GM21723 (cell line): ENCODE measurements at regions not wholly inside any gene's neighbourhood (a gene's known extent, or its start where the extent isn't known, plus 50 kb on each side); places are given as distances from the start of the nearest gene placed in this dataset.

Source experiments
- ATAC-seq: cut with Tn5 transposase; IDR thresholded peaks from one replicate; pipeline ENCODE4 v1.9.1; 2021; ENCODE audit warnings: mild to moderate bottlenecking, moderate library complexity; ENCODE audit not compliant: unreplicated experiment

- ATAC-seq, result no peak
Observed at GRCh38 chr7:21198921-21199320, 229.0 kb upstream of the SP4 start.

- ATAC-seq, result no peak
Observed at GRCh38 chr7:21200503-21200902, 227.4 kb upstream of the SP4 start.

GRCh38 chr7:21214657-21215056 is 213.2 kb upstream of the SP4 start:
- no peak for ATAC-seq

- ATAC-seq, result no peak
Observed at GRCh38 chr7:21215307-21215706, 212.6 kb upstream of the SP4 start.

GRCh38 chr7:21217365-21217764 is 210.5 kb upstream of the SP4 start:
- no peak for ATAC-seq

- no peak for ATAC-seq
Observed at GRCh38 chr7:21218155-21218554, 209.7 kb upstream of the SP4 start.

- no peak for ATAC-seq
Observed at GRCh38 chr7:21221130-21221529, 206.8 kb upstream of the SP4 start.

- no peak for ATAC-seq
Observed at GRCh38 chr7:21238400-21239116, 189.3 kb upstream of the SP4 start.

- ATAC-seq, result no peak
Observed at GRCh38 chr7:21243265-21243664, 184.6 kb upstream of the SP4 start.

GRCh38 chr7:21251151-21251800 is 176.6 kb upstream of the SP4 start:
- ATAC-seq, result no peak

- no peak for ATAC-seq
Observed at GRCh38 chr7:21253740-21254687, 173.9 kb upstream of the SP4 start.

- ATAC-seq, result no peak
Observed at GRCh38 chr7:21256310-21256877, 171.5 kb upstream of the SP4 start.

GRCh38 chr7:21260939-21261338 is 166.9 kb upstream of the SP4 start:
- no peak for ATAC-seq

- ATAC-seq, result peak; percentile 87
Observed at GRCh38 chr7:21261627-21262594, 166.0 kb upstream of the SP4 start.

GRCh38 chr7:21269021-21269420 is 158.9 kb upstream of the SP4 start:
- ATAC-seq, result no peak

- no peak for ATAC-seq
Observed at GRCh38 chr7:21276471-21277035, 151.3 kb upstream of the SP4 start.

- no peak for ATAC-seq
Observed at GRCh38 chr7:21278944-21279343, 148.9 kb upstream of the SP4 start.

- ATAC-seq, result no peak
Observed at GRCh38 chr7:21281193-21281592, 146.7 kb upstream of the SP4 start.

GRCh38 chr7:21293771-21294170 is 134.1 kb upstream of the SP4 start:
- ATAC-seq, result no peak

GRCh38 chr7:21299766-21300165 is 128.1 kb upstream of the SP4 start:
- no peak for ATAC-seq
